ENCODE measurements at regions not wholly inside any gene's neighbourhood (a gene's known extent, or its start where the extent isn't known, plus 50 kb on each side); places are given as distances from the start of the nearest gene placed in this dataset.

DNA sequence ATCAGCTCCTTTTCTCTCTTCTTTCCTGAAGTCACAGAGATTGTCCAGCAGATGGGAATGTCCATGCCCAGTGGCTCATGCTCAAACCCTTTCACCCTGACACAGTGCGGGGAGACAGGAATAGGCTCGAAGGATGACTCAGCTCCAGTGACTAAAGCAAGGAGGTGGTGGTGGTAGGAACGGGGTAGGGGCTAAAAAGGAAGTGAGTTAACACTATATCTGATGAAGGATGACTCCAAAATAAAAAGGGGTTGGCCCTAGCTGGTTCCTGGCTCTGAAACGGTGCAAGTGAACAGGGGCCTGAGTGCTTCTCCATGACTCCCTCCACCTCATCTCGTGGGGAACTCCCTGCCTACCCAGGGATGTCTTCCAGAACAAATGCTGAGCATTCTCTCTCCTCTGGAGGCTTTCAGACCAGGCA, 167.4 kb upstream of the LPP start:
- Histone ChIP-seq H3K36me3 (ENCODE audit: control insufficient read depth in 1 of 2, insufficient read depth in 2 of 2, low read length in 2 of 2) (no peaks in the 10 kb centered on the region), H3K9ac (ENCODE audit: low read length) (no peak overlapping the region), H3K27me3 (ENCODE audit: insufficient read depth, low read length) (no peaks in the 10 kb centered on the region), H2AK5ac (ENCODE audit: low read length) (no peak overlapping the region), H3K4me2 (ENCODE audit: low read length) (no peak overlapping the region), H2AFZ (ENCODE audit: insufficient read depth, low read length, poor library complexity) (no peak overlapping the region), H3K79me1 (ENCODE audit: low read length) (no peaks in the 10 kb centered on the region), H3K9me3 (ENCODE audit: insufficient read depth, low read depth, low read length) (no peaks in the 10 kb centered on the region), H3K14ac (ENCODE audit: low read length) (no peak overlapping the region), H3K4me1 (ENCODE audit: control insufficient read depth in 1 of 2, insufficient read depth in 2 of 2, low read length in 2 of 2) (peaks cover 0 to 6% of the 10 kb centered on the region in 2 experiments), H3K18ac (ENCODE audit: low read length) (no peak overlapping the region), H3K27ac (ENCODE audit: low read depth, low read length) (no peak overlapping the region), H3K79me2 (ENCODE audit: control insufficient read depth, insufficient read depth, low read length, poor library complexity) (no peaks in the 10 kb centered on the region), H3K23ac (ENCODE audit: low read length) (no peak overlapping the region), H4K12ac (ENCODE audit: low read depth, low read length) (no peak overlapping the region), H3K4me3 (ENCODE audit: low read depth, low read length) (no peak overlapping the region), H4K8ac (ENCODE audit: low read depth, low read length) (no peak overlapping the region), H3K4ac (ENCODE audit: low read depth, low read length) (no peak overlapping the region), H2BK120ac (ENCODE audit: insufficient read depth, low read length, poor library complexity) (no peak overlapping the region), H2BK5ac (ENCODE audit: low read depth, low read length, poor library complexity) (no peak overlapping the region), H4K91ac (ENCODE audit: low read depth, low read length) (no peak overlapping the region), H2BK12ac (ENCODE audit: low read length) (no peak overlapping the region)
- no CpG with 5 or more reads among the region's 5 CpGs for WGBS (ENCODE audit: extremely low coverage, insufficient coverage, insufficient read length)
- DNase-seq, result peak; percentile 68 to 79

DNA sequence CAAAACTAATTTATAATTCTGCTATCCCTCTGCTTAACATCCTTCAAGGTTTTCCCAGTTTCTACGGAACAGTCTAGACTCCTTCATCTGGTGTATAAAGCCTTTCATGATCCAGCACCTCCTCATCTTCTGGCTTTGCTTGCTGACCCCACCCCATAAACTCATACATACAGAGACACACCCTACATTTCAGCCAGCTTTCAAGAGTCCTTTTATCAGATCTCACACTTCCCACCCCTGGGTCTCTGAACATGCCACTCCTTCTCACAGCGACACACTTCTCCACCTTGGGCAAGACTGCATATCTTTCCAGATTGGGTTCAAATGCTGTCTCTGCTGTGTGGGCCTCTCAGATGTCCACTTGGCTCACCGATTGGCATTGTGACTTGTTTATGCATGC, 166.8 kb upstream of the LPP start:
- no peak overlapping the region for H3K14ac ChIP-seq (ENCODE audit: low read length)
- no peak overlapping the region for H2AK5ac ChIP-seq (ENCODE audit: low read length)
- H3K79me2 ChIP-seq (ENCODE audit: control insufficient read depth, insufficient read depth, low read length, poor library complexity), result no peaks in the 10 kb centered on the region
- H3K18ac ChIP-seq (ENCODE audit: low read length), result no peak overlapping the region
- no peak overlapping the region for H2BK5ac ChIP-seq (ENCODE audit: low read depth, low read length, poor library complexity)
- H3K4me1 ChIP-seq (ENCODE audit: control insufficient read depth in 1 of 2, insufficient read depth in 2 of 2, low read length in 2 of 2), result peaks cover 0 to 6% of the 10 kb centered on the region in 2 experiments
- H2BK120ac ChIP-seq (ENCODE audit: insufficient read depth, low read length, poor library complexity), result no peak overlapping the region
- H3K27ac ChIP-seq (ENCODE audit: low read depth, low read length), result no peak overlapping the region
- H2BK12ac ChIP-seq (ENCODE audit: low read length), result no peak overlapping the region
- H3K4me2 ChIP-seq (ENCODE audit: low read length), result no peak overlapping the region
- H4K8ac ChIP-seq (ENCODE audit: low read depth, low read length), result no peak overlapping the region
- H3K36me3 ChIP-seq (ENCODE audit: control insufficient read depth in 1 of 2, insufficient read depth in 2 of 2, low read length in 2 of 2), result no peaks in the 10 kb centered on the region
- no peak overlapping the region for H4K91ac ChIP-seq (ENCODE audit: low read depth, low read length)
- H3K4me3 ChIP-seq (ENCODE audit: low read depth, low read length), result no peak overlapping the region
- no peak overlapping the region for H3K9ac ChIP-seq (ENCODE audit: low read length)
- no peak overlapping the region for H3K23ac ChIP-seq (ENCODE audit: low read length)
- H3K27me3 ChIP-seq (ENCODE audit: insufficient read depth, low read length), result no peaks in the 10 kb centered on the region
- DNase-seq, result no peak
- H3K79me1 ChIP-seq (ENCODE audit: low read length), result no peaks in the 10 kb centered on the region
- no peak overlapping the region for H4K12ac ChIP-seq (ENCODE audit: low read depth, low read length)
- H3K9me3 ChIP-seq (ENCODE audit: insufficient read depth, low read depth, low read length), result no peaks in the 10 kb centered on the region
- WGBS (ENCODE audit: extremely low coverage, insufficient coverage, insufficient read length), result no CpG with 5 or more reads among the region's 3 CpGs
- H2AFZ ChIP-seq (ENCODE audit: insufficient read depth, low read length, poor library complexity), result no peak overlapping the region
- H3K4ac ChIP-seq (ENCODE audit: low read depth, low read length), result no peak overlapping the region

DNA sequence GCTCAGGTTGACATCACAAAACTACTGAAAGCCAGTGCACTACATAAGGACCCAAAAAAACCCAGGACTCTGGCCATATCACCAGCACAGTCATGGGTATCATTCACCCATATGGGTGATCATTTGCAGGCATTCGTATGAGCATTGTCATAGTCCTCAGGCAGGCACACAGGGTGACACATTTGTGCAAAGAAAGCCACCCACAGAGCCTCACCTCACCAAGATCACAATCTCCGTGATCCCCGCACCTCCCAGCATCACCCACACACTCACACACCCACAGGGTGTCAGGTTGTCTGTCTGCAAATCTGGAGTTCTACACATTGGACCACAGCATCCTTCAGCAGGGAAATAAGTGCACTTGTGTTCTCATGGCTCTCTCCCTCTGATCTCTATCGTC, 166.0 kb upstream of the LPP start:
- H2BK120ac ChIP-seq (ENCODE audit: insufficient read depth, low read length, poor library complexity), result no peak overlapping the region
- H3K36me3 ChIP-seq (ENCODE audit: control insufficient read depth in 1 of 2, insufficient read depth in 2 of 2, low read length in 2 of 2), result no peaks in the 10 kb centered on the region
- H4K12ac ChIP-seq (ENCODE audit: low read depth, low read length), result no peak overlapping the region
- H3K23ac ChIP-seq (ENCODE audit: low read length), result no peak overlapping the region
- H2BK5ac ChIP-seq (ENCODE audit: low read depth, low read length, poor library complexity), result no peak overlapping the region
- H3K9ac ChIP-seq (ENCODE audit: low read length), result no peak overlapping the region
- no peak for DNase-seq
- no peak overlapping the region for H3K4ac ChIP-seq (ENCODE audit: low read depth, low read length)
- no CpG with 5 or more reads among the region's 4 CpGs for WGBS (ENCODE audit: extremely low coverage, insufficient coverage, insufficient read length)
- H3K14ac ChIP-seq (ENCODE audit: low read length), result no peak overlapping the region
- peaks cover 0 to 6% of the 10 kb centered on the region in 2 experiments for H3K4me1 ChIP-seq (ENCODE audit: control insufficient read depth in 1 of 2, insufficient read depth in 2 of 2, low read length in 2 of 2)
- H3K79me2 ChIP-seq (ENCODE audit: control insufficient read depth, insufficient read depth, low read length, poor library complexity), result no peaks in the 10 kb centered on the region
- no peaks in the 10 kb centered on the region for H3K9me3 ChIP-seq (ENCODE audit: insufficient read depth, low read depth, low read length)
- no peaks in the 10 kb centered on the region for H3K27me3 ChIP-seq (ENCODE audit: insufficient read depth, low read length)
- H4K8ac ChIP-seq (ENCODE audit: low read depth, low read length), result no peak overlapping the region
- H3K18ac ChIP-seq (ENCODE audit: low read length), result no peak overlapping the region
- no peaks in the 10 kb centered on the region for H3K79me1 ChIP-seq (ENCODE audit: low read length)
- H3K4me2 ChIP-seq (ENCODE audit: low read length), result no peak overlapping the region
- no peak overlapping the region for H2AK5ac ChIP-seq (ENCODE audit: low read length)
- no peak overlapping the region for H2BK12ac ChIP-seq (ENCODE audit: low read length)
- H3K27ac ChIP-seq (ENCODE audit: low read depth, low read length), result no peak overlapping the region
- no peak overlapping the region for H2AFZ ChIP-seq (ENCODE audit: insufficient read depth, low read length, poor library complexity)
- H4K91ac ChIP-seq (ENCODE audit: low read depth, low read length), result no peak overlapping the region
- no peak overlapping the region for H3K4me3 ChIP-seq (ENCODE audit: low read depth, low read length)

DNA sequence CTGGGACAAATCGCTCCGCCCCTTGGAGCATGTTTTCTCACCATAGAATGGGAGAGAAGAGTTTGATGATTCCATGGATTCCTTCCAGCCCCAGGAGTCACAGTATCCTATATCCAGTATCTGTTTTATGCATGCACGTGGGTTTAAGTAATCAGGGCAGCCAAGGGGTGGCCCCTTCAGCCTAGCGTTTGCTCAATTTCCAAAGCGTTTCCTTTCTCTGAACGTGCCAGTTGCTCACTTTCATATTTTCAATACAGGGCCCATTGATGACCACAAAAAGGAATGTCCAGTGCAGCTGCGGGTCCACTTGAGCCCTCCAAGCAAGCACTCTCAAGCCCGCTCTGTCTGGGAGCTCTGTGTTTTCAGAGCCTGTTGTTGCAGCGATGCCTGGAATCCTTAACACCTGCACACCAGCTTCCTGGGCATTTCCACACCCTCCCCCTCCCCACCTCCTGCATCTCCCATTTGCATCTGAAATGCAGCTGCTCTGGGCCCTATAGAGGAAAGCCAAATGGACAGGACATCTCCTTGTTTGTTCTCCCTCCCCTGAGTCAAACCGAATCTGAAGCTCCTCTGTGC, 164.3 kb upstream of the LPP start:
- Histone ChIP-seq H3K36me3 (ENCODE audit: control insufficient read depth in 1 of 2, insufficient read depth in 2 of 2, low read length in 2 of 2) (no peaks in the 10 kb centered on the region), H2BK12ac (ENCODE audit: low read length) (no peak overlapping the region), H3K4me1 (ENCODE audit: control insufficient read depth in 1 of 2, insufficient read depth in 2 of 2, low read length in 2 of 2) (peaks cover 0 to 6% of the 10 kb centered on the region in 2 experiments), H3K27me3 (ENCODE audit: insufficient read depth, low read length) (no peaks in the 10 kb centered on the region), H3K9me3 (ENCODE audit: insufficient read depth, low read depth, low read length) (no peaks in the 10 kb centered on the region), H3K18ac (ENCODE audit: low read length) (no peak overlapping the region), H3K4me2 (ENCODE audit: low read length) (no peak overlapping the region), H2AK5ac (ENCODE audit: low read length) (no peak overlapping the region), H3K27ac (ENCODE audit: low read depth, low read length) (no peak overlapping the region), H4K12ac (ENCODE audit: low read depth, low read length) (no peak overlapping the region), H2BK5ac (ENCODE audit: low read depth, low read length, poor library complexity) (no peak overlapping the region), H4K91ac (ENCODE audit: low read depth, low read length) (no peak overlapping the region), H3K14ac (ENCODE audit: low read length) (no peak overlapping the region), H2AFZ (ENCODE audit: insufficient read depth, low read length, poor library complexity) (no peak overlapping the region), H3K79me1 (ENCODE audit: low read length) (no peaks in the 10 kb centered on the region), H3K4ac (ENCODE audit: low read depth, low read length) (no peak overlapping the region), H3K4me3 (ENCODE audit: low read depth, low read length) (no peak overlapping the region), H3K23ac (ENCODE audit: low read length) (no peak overlapping the region), H3K79me2 (ENCODE audit: control insufficient read depth, insufficient read depth, low read length, poor library complexity) (no peaks in the 10 kb centered on the region), H3K9ac (ENCODE audit: low read length) (no peak overlapping the region), H2BK120ac (ENCODE audit: insufficient read depth, low read length, poor library complexity) (no peak overlapping the region), H4K8ac (ENCODE audit: low read depth, low read length) (no peak overlapping the region)
- peak; percentile 84 to 87 for DNase-seq
- no CpG with 5 or more reads among the region's 10 CpGs for WGBS (ENCODE audit: extremely low coverage, insufficient coverage, insufficient read length)
